SJCRH30 (cell line): ENCODE measurements at regions not wholly inside any gene's neighbourhood (a gene's known extent, or its start where the extent isn't known, plus 50 kb on each side); places are given as distances from the start of the nearest gene placed in this dataset.
"Not testable (repeated sequence)": the region's sequence is repeated elsewhere in the genome, so short reads cannot be mapped to it uniquely, and the experiment has no call there.

ENCODE experiments used
- DNase-seq, 2 experiments: peaks; one replicate each; pipeline ENCODE4 v3.0.0-alpha.2; 2015 to 2020
- H3K27ac ChIP-seq: fragments of 250-450 bp; sonication (Bioruptor Pico); 2 replicates; pipeline ENCODE4 v1.5.1; 2020; ENCODE audit warnings: mild to moderate bottlenecking, moderate library complexity
- H3K27me3 ChIP-seq: fragments of 250-450 bp; sonication (Bioruptor Pico); 2 replicates; pipeline ENCODE4 v1.5.1; 2020; ENCODE audit warnings: mild to moderate bottlenecking, moderate library complexity
- H3K36me3 ChIP-seq: fragments of 250-450 bp; sonication (Bioruptor Pico); 2 replicates; pipeline ENCODE4 v1.5.1; 2020; ENCODE audit warnings: mild to moderate bottlenecking, moderate library complexity
- H3K4me1 ChIP-seq: fragments of 250-450 bp; sonication (Bioruptor Pico); 2 replicates; pipeline ENCODE4 v1.5.1; 2020; ENCODE audit warnings: mild to moderate bottlenecking, moderate library complexity
- H3K4me3 ChIP-seq: fragments of 250-450 bp; sonication (Bioruptor Pico); 2 replicates; pipeline ENCODE4 v1.5.1; 2020; ENCODE audit warnings: mild to moderate bottlenecking, moderate library complexity
- H3K9me3 ChIP-seq: fragments of 250-450 bp; sonication (Bioruptor Pico); replicated peaks from 2 replicates; pipeline ENCODE4 v1.5.1; 2020; ENCODE audit warnings: mild to moderate bottlenecking, moderate library complexity

GRCh38 chr9:134531220-134531970, 110.2 kb upstream of the COL5A1 start:
- Histone ChIP-seq H3K9me3 (peaks cover 11% of the 10 kb centered on the region; the same call in 1 of the 2 replicates), H3K27ac (no peak overlapping the region), H3K4me1 (peaks cover 24% of the 10 kb centered on the region), H3K27me3 (no peaks in the 10 kb centered on the region), H3K4me3 (no peak overlapping the region), H3K36me3 (no peaks in the 10 kb centered on the region)
- no peak for DNase-seq

GRCh38 chr9:134532084-134532483, 109.5 kb upstream of the COL5A1 start:
- Histone ChIP-seq H3K9me3 (peaks cover 11% of the 10 kb centered on the region; the same call in 1 of the 2 replicates), H3K4me1 (peaks cover 30% of the 10 kb centered on the region), H3K27me3 (no peaks in the 10 kb centered on the region), H3K36me3 (no peaks in the 10 kb centered on the region), H3K27ac (no peak overlapping the region), H3K4me3 (no peak overlapping the region)
- DNase-seq, result no peak

- DNase-seq, H3K27me3 ChIP-seq, H3K4me3 ChIP-seq, H3K27ac ChIP-seq, H3K36me3 ChIP-seq: not testable (repeated sequence)
- Histone ChIP-seq H3K4me1 (peaks cover 35% of the 10 kb centered on the region), H3K9me3 (peaks cover 11% of the 10 kb centered on the region; the same call in 1 of the 2 replicates)
Observed at GRCh38 chr9:134532661-134533060, 108.9 kb upstream of the COL5A1 start.

GRCh38 chr9:134533850-134534588, 107.6 kb upstream of the COL5A1 start:
- H3K27me3 ChIP-seq, result no peaks in the 10 kb centered on the region
- DNase-seq, result no peak
- H3K36me3 ChIP-seq, result no peaks in the 10 kb centered on the region
- no peak overlapping the region; the same call in 1 of the 2 replicates for H3K27ac ChIP-seq
- peaks cover 38% of the 10 kb centered on the region for H3K4me1 ChIP-seq
- H3K9me3 ChIP-seq, result peaks cover 11% of the 10 kb centered on the region; the same call in 1 of the 2 replicates
- no peak overlapping the region for H3K4me3 ChIP-seq

GRCh38 chr9:134534661-134535080, 106.9 kb upstream of the COL5A1 start:
- peak; percentile 39 to 60 for DNase-seq
- Histone ChIP-seq H3K36me3 (no peaks in the 10 kb centered on the region), H3K27me3 (no peaks in the 10 kb centered on the region), H3K27ac (peak overlapping the region; percentile 26; the same call in 1 of the 2 replicates), H3K9me3 (peaks cover 11% of the 10 kb centered on the region; the same call in 1 of the 2 replicates), H3K4me3 (no peak overlapping the region), H3K4me1 (peaks cover 38% of the 10 kb centered on the region)

- H3K4me1 ChIP-seq, result peaks cover 38% of the 10 kb centered on the region
- H3K36me3 ChIP-seq, result no peaks in the 10 kb centered on the region
- no peak for DNase-seq
- no peaks in the 10 kb centered on the region for H3K27me3 ChIP-seq
- H3K9me3 ChIP-seq, result peaks cover 8% of the 10 kb centered on the region; the same call in 1 of the 2 replicates
- peak overlapping the region; percentile 26; the same call in 1 of the 2 replicates for H3K27ac ChIP-seq
- H3K4me3 ChIP-seq, result no peak overlapping the region
Observed at GRCh38 chr9:134535171-134535570, 106.4 kb upstream of the COL5A1 start.

- no peak overlapping the region for H3K4me3 ChIP-seq
- H3K27ac ChIP-seq, result peak overlapping the region; percentile 49
- no peaks in the 10 kb centered on the region for H3K36me3 ChIP-seq
- H3K9me3 ChIP-seq, result peaks cover 3% of the 10 kb centered on the region; the same call in 1 of the 2 replicates
- no peaks in the 10 kb centered on the region for H3K27me3 ChIP-seq
- peaks cover 38% of the 10 kb centered on the region for H3K4me1 ChIP-seq
- peak; percentile 56 to 63 for DNase-seq
Observed at GRCh38 chr9:134536101-134536900, 105.3 kb upstream of the COL5A1 start.

GRCh38 chr9:134536931-134537330, 104.7 kb upstream of the COL5A1 start:
- no peak for DNase-seq
- Histone ChIP-seq H3K27ac (no peak overlapping the region; the same call in 1 of the 2 replicates), H3K9me3 (peaks cover 3% of the 10 kb centered on the region; the same call in 1 of the 2 replicates), H3K4me1 (peaks cover 38% of the 10 kb centered on the region), H3K4me3 (no peak overlapping the region), H3K27me3 (no peaks in the 10 kb centered on the region), H3K36me3 (no peaks in the 10 kb centered on the region)

GRCh38 chr9:134537951-134538641, 103.5 kb upstream of the COL5A1 start:
- Histone ChIP-seq H3K36me3 (no peaks in the 10 kb centered on the region), H3K27ac (no peak overlapping the region), H3K4me3 (no peak overlapping the region), H3K27me3 (no peaks in the 10 kb centered on the region), H3K9me3 (peaks cover 9% of the 10 kb centered on the region; the same call in 1 of the 2 replicates), H3K4me1 (peaks cover 38% of the 10 kb centered on the region)
- DNase-seq, result no peak

GRCh38 chr9:134538856-134539566, 102.6 kb upstream of the COL5A1 start:
- H3K9me3 ChIP-seq, result peaks cover 9% of the 10 kb centered on the region; the same call in 1 of the 2 replicates
- no peaks in the 10 kb centered on the region for H3K36me3 ChIP-seq
- H3K4me1 ChIP-seq, result peaks cover 40% of the 10 kb centered on the region
- H3K4me3 ChIP-seq, result no peak overlapping the region
- H3K27me3 ChIP-seq, result no peaks in the 10 kb centered on the region
- DNase-seq, result no peak
- no peak overlapping the region for H3K27ac ChIP-seq

- peaks cover 9% of the 10 kb centered on the region; the same call in 1 of the 2 replicates for H3K9me3 ChIP-seq
- DNase-seq, result peak in 1 of 2 experiments; percentile 46
- H3K27ac ChIP-seq, result no peak overlapping the region
- no peak overlapping the region for H3K4me3 ChIP-seq
- H3K36me3 ChIP-seq, result no peaks in the 10 kb centered on the region
- peaks cover 40% of the 10 kb centered on the region for H3K4me1 ChIP-seq
- no peaks in the 10 kb centered on the region for H3K27me3 ChIP-seq
Observed at GRCh38 chr9:134539586-134540194, 101.9 kb upstream of the COL5A1 start.

- no peak for DNase-seq
- H3K9me3 ChIP-seq, result peaks cover 9% of the 10 kb centered on the region; the same call in 1 of the 2 replicates
- H3K4me3 ChIP-seq, result no peak overlapping the region
- peaks cover 35% of the 10 kb centered on the region for H3K4me1 ChIP-seq
- H3K27ac ChIP-seq, result no peak overlapping the region
- no peaks in the 10 kb centered on the region for H3K36me3 ChIP-seq
- H3K27me3 ChIP-seq, result no peaks in the 10 kb centered on the region
Observed at GRCh38 chr9:134540276-134541096, 101.1 kb upstream of the COL5A1 start.
